Glutamatergic neuron (in vitro differentiated cells): ENCODE measurements at regions not wholly inside any gene's neighbourhood (a gene's known extent, or its start where the extent isn't known, plus 50 kb on each side); places are given as distances from the start of the nearest gene placed in this dataset.

Source experiments
- DNase-seq: peaks from one replicate; pipeline ENCODE4 v3.0.0; 2022
- H3K27ac Mint-ChIP-seq: one replicate; pipeline ENCODE4 v1.8.0; 2020; ENCODE audit warnings: mild to moderate bottlenecking, mixed read lengths, inconsistent platforms; ENCODE audit not compliant: unreplicated experiment
- H3K27me3 Mint-ChIP-seq: one replicate; pipeline ENCODE4 v1.8.0; 2020; ENCODE audit warnings: mild to moderate bottlenecking, moderate library complexity, mixed read lengths, inconsistent platforms; ENCODE audit not compliant: unreplicated experiment
- H3K36me3 Mint-ChIP-seq: one replicate; pipeline ENCODE4 v1.8.0; 2020; ENCODE audit warnings: mild to moderate bottlenecking, mixed read lengths, inconsistent platforms; ENCODE audit not compliant: unreplicated experiment
- H3K4me1 Mint-ChIP-seq: one replicate; pipeline ENCODE4 v1.8.0; 2020; ENCODE audit warnings: mild to moderate bottlenecking, low read depth, mixed read lengths, inconsistent platforms; ENCODE audit not compliant: unreplicated experiment
- H3K4me3 Mint-ChIP-seq: one replicate; pipeline ENCODE4 v1.8.0; 2020; ENCODE audit warnings: mild to moderate bottlenecking, mixed read lengths, inconsistent platforms; ENCODE audit not compliant: unreplicated experiment
- H3K9me3 Mint-ChIP-seq: one replicate; pipeline ENCODE4 v1.8.0; 2020; ENCODE audit warnings: mild to moderate bottlenecking, moderate library complexity, mixed read lengths, inconsistent platforms; ENCODE audit not compliant: unreplicated experiment
- CTCF ChIP-seq: fragments of 200-600 bp; sonication (generic); IDR thresholded peaks from one replicate; pipeline ENCODE4 v1.5.0; 2021; ENCODE audit not compliant: partially characterized antibody, unreplicated experiment

GRCh38 chr14:103186909-103187586, 63.8 kb downstream of the TNFAIP2 start:
- no peak for DNase-seq
- Mint-ChIP-seq H3K4me3 (peak overlapping the region; percentile 39), H3K36me3 (peaks cover 16% of the 10 kb centered on the region), H3K27me3 (peaks cover 25% of the 10 kb centered on the region), H3K4me1 (peaks cover 12% of the 10 kb centered on the region), H3K27ac (no peak overlapping the region), H3K9me3 (peaks cover 7% of the 10 kb centered on the region)
- no peak for TF ChIP-seq CTCF

- no peak for TF ChIP-seq CTCF
- Mint-ChIP-seq H3K4me3 (no peak overlapping the region), H3K36me3 (peaks cover 16% of the 10 kb centered on the region), H3K27ac (no peak overlapping the region), H3K27me3 (peaks cover 22% of the 10 kb centered on the region), H3K4me1 (peaks cover 12% of the 10 kb centered on the region), H3K9me3 (peaks cover 7% of the 10 kb centered on the region)
- no peak for DNase-seq
These were observed 64.7 kb downstream of the TNFAIP2 start for GRCh38 chr14:103187911-103188310.

- Mint-ChIP-seq H3K36me3 (peaks cover 16% of the 10 kb centered on the region), H3K27ac (no peak overlapping the region), H3K4me1 (peaks cover 12% of the 10 kb centered on the region), H3K9me3 (peaks cover 7% of the 10 kb centered on the region), H3K27me3 (peaks cover 22% of the 10 kb centered on the region), H3K4me3 (no peak overlapping the region)
- peak; percentile 31 for DNase-seq
- no peak for TF ChIP-seq CTCF
These were observed 65.7 kb downstream of the TNFAIP2 start for GRCh38 chr14:103188810-103189480.

GRCh38 chr14:103189481-103190470, 66.5 kb downstream of the TNFAIP2 start:
- Mint-ChIP-seq H3K27ac (no peak overlapping the region), H3K4me3 (peak overlapping the region; percentile 57), H3K36me3 (peaks cover 22% of the 10 kb centered on the region), H3K4me1 (peaks cover 12% of the 10 kb centered on the region), H3K27me3 (peaks cover 22% of the 10 kb centered on the region), H3K9me3 (peaks cover 7% of the 10 kb centered on the region)
- no peak for TF ChIP-seq CTCF
- DNase-seq: no peak
